GM18520 (cell line): ENCODE measurements at regions not wholly inside any gene's neighbourhood (a gene's known extent, or its start where the extent isn't known, plus 50 kb on each side); places are given as distances from the start of the nearest gene placed in this dataset.

Experiments used
- ATAC-seq: cut with Tn5 transposase; IDR thresholded peaks from one replicate; pipeline ENCODE4 v1.9.1; 2021; ENCODE audit not compliant: unreplicated experiment

GRCh38 chr2:5751873-5752482 lies 59.8 kb downstream of the SOX11 start:
- no peak for ATAC-seq

GRCh38 chr2:5756272-5756671 lies 64.1 kb downstream of the SOX11 start:
- ATAC-seq = no peak

- ATAC-seq = no peak
These were observed 66.2 kb downstream of the SOX11 start for GRCh38 chr2:5758346-5758745.

GRCh38 chr2:5759949-5760348 lies 67.8 kb downstream of the SOX11 start:
- ATAC-seq = no peak

GRCh38 chr2:5763531-5763930 lies 71.3 kb downstream of the SOX11 start:
- no peak for ATAC-seq

GRCh38 chr2:5764041-5764440 lies 71.9 kb downstream of the SOX11 start:
- no peak for ATAC-seq

- no peak for ATAC-seq
These were observed 73.9 kb downstream of the SOX11 start for GRCh38 chr2:5766056-5766455.

- ATAC-seq = no peak
These were observed 74.4 kb downstream of the SOX11 start for GRCh38 chr2:5766561-5766960.

GRCh38 chr2:5777131-5777535 lies 84.9 kb downstream of the SOX11 start:
- no peak for ATAC-seq

- ATAC-seq = no peak
These were observed 89.5 kb downstream of the SOX11 start for GRCh38 chr2:5781679-5782078.

GRCh38 chr2:5782103-5782502 lies 89.9 kb downstream of the SOX11 start:
- ATAC-seq = no peak

GRCh38 chr2:5788447-5788846 lies 96.3 kb downstream of the SOX11 start:
- ATAC-seq = no peak

GRCh38 chr2:5791371-5791770 lies 99.2 kb downstream of the SOX11 start:
- ATAC-seq = no peak

- no peak for ATAC-seq
These were observed 101.8 kb downstream of the SOX11 start for GRCh38 chr2:5794012-5794411.

GRCh38 chr2:5798084-5798483 lies 105.9 kb downstream of the SOX11 start:
- ATAC-seq = no peak

- no peak for ATAC-seq
These were observed 107.2 kb downstream of the SOX11 start for GRCh38 chr2:5799348-5799747.

GRCh38 chr2:5803547-5803946 lies 111.4 kb downstream of the SOX11 start:
- ATAC-seq = no peak

GRCh38 chr2:5818961-5819600 lies 126.9 kb downstream of the SOX11 start:
- ATAC-seq = no peak

GRCh38 chr2:5824126-5824525 lies 131.9 kb downstream of the SOX11 start:
- no peak for ATAC-seq

- ATAC-seq = no peak
These were observed 133.5 kb downstream of the SOX11 start for GRCh38 chr2:5825686-5826085.

- ATAC-seq = no peak
These were observed 134.9 kb downstream of the SOX11 start for GRCh38 chr2:5826979-5827655.

- ATAC-seq = no peak
These were observed 142.3 kb downstream of the SOX11 start for GRCh38 chr2:5834501-5834900.
